OCI-LY3 (cell line): ENCODE measurements at regions not wholly inside any gene's neighbourhood (a gene's known extent, or its start where the extent isn't known, plus 50 kb on each side); places are given as distances from the start of the nearest gene placed in this dataset.

ENCODE experiments used
- H2AFZ ChIP-seq: fragments of 200-600, 300-600 bp; shearing (Covaris generic); 2 replicates; pipeline ENCODE4 v1.6.0; 2014; ENCODE audit warnings: antibody characterized with exemption, low read depth, low read length
- H3K27ac ChIP-seq: fragments of 200-600, 300-600 bp; sonication (generic); 2 replicates; pipeline ENCODE4 v1.5.1; 2014; ENCODE audit warnings: mild to moderate bottlenecking, low read length, moderate library complexity, mixed read lengths
- H3K27me3 ChIP-seq: fragments of 200-600, 300-600 bp; sonication (generic); 2 replicates; pipeline ENCODE4 v1.6.1; 2014; ENCODE audit warnings: low read depth, low read length, mixed read lengths
- H3K36me3 ChIP-seq: fragments of 200-600, 300-600 bp; sonication (generic); replicated peaks from 2 replicates; pipeline ENCODE3; 2014; ENCODE audit warnings: low read depth, low read length, mixed read lengths
- H3K4me1 ChIP-seq: fragments of 300-600, 200-600 bp; sonication (generic); 2 replicates; pipeline ENCODE4 v1.6.1; 2014; ENCODE audit warnings: low read length, mixed read lengths
- H3K4me2 ChIP-seq: fragments of 200-600, 300-600 bp; sonication (generic); 2 replicates; pipeline ENCODE4 v1.6.1; 2014; ENCODE audit warnings: low read length, mixed read lengths
- H3K4me3 ChIP-seq: fragments of 300-600, 200-600 bp; sonication (generic); 2 replicates; pipeline ENCODE4 v1.5.1; 2014; ENCODE audit warnings: antibody characterized with exemption, mild to moderate bottlenecking, low read length, moderate library complexity
- H3K79me2 ChIP-seq: fragments of 300-600, 200-600 bp; shearing (Covaris generic); 2 replicates; pipeline ENCODE4 v1.6.1; 2014; ENCODE audit warnings: mild to moderate bottlenecking, low read length, mixed read lengths
- H3K9ac ChIP-seq: fragments of 300-600, 200-600 bp; shearing (Covaris generic); 2 replicates; pipeline ENCODE4 v1.6.0; 2014; ENCODE audit warnings: mild to moderate bottlenecking, low read length, moderate library complexity
- H3K9me3 ChIP-seq: fragments of 200-600, 300-600 bp; shearing (Covaris generic); 2 replicates; pipeline ENCODE4 v1.6.1; 2014; ENCODE audit warnings: low read length, mixed read lengths; ENCODE audit not compliant: insufficient read depth
- H4K20me1 ChIP-seq: fragments of 200-600, 300-600 bp; sonication (generic); 2 replicates; pipeline ENCODE4 v1.6.1; 2016; ENCODE audit warnings: low read length, mixed read lengths; ENCODE audit not compliant: insufficient read depth
- CTCF ChIP-seq: fragments of 200-600, 300-600 bp; sonication (generic); IDR thresholded peaks from 2 replicates; pipeline ENCODE4 v1.5.1; 2014; ENCODE audit warnings: antibody characterized with exemption, low read length, low read depth
- EZH2phosphoT487 ChIP-seq: fragments of 200-600 bp; shearing (Covaris generic); IDR thresholded peaks from 2 replicates; pipeline ENCODE4 v1.6.1; 2018; ENCODE audit warnings: antibody characterized with exemption, mixed run types, low read depth

- Histone ChIP-seq H4K20me1 (no peaks in the 10 kb centered on the region), H3K27me3 (peaks cover 9% of the 10 kb centered on the region; the same call in 1 of the 2 replicates)
- TF ChIP-seq EZH2phosphoT487, result no peak
- no peak for TF ChIP-seq CTCF
Observed at GRCh38 chr1:24989082-24989481, 59.0 kb upstream of the RUNX3 start.

GRCh38 chr1:24988558-24988912 is 58.5 kb upstream of the RUNX3 start:
- Histone ChIP-seq H3K4me2 (peak overlapping the region; percentile 50), H4K20me1 (no peaks in the 10 kb centered on the region), H3K79me2 (no peaks in the 10 kb centered on the region), H3K9me3 (0 out of 2 replicates have a peak, but pooled peaks cover 5% of the 10 kb centered on the region), H3K27ac (peak overlapping the region; percentile 72), H3K36me3 (peaks cover 5% of the 10 kb centered on the region), H3K9ac (no peak overlapping the region), H2AFZ (no peak overlapping the region), H3K4me3 (no peak overlapping the region), H3K27me3 (peaks cover 9% of the 10 kb centered on the region; the same call in 1 of the 2 replicates), H3K4me1 (peaks cover 28% of the 10 kb centered on the region)
- TF ChIP-seq EZH2phosphoT487, result no peak
- no peak for TF ChIP-seq CTCF

More at GRCh38 chr1:24989082-24989481, 59.0 kb upstream of the RUNX3 start:
- Histone ChIP-seq H2AFZ (no peak overlapping the region), H3K4me2 (no peak overlapping the region), H3K36me3 (peaks cover 5% of the 10 kb centered on the region), H3K9me3 (0 out of 2 replicates have a peak, but pooled peaks cover 5% of the 10 kb centered on the region), H3K4me3 (no peak overlapping the region), H3K9ac (no peak overlapping the region), H3K79me2 (no peaks in the 10 kb centered on the region), H3K27ac (no peak overlapping the region), H3K4me1 (peaks cover 28% of the 10 kb centered on the region)

DNA sequence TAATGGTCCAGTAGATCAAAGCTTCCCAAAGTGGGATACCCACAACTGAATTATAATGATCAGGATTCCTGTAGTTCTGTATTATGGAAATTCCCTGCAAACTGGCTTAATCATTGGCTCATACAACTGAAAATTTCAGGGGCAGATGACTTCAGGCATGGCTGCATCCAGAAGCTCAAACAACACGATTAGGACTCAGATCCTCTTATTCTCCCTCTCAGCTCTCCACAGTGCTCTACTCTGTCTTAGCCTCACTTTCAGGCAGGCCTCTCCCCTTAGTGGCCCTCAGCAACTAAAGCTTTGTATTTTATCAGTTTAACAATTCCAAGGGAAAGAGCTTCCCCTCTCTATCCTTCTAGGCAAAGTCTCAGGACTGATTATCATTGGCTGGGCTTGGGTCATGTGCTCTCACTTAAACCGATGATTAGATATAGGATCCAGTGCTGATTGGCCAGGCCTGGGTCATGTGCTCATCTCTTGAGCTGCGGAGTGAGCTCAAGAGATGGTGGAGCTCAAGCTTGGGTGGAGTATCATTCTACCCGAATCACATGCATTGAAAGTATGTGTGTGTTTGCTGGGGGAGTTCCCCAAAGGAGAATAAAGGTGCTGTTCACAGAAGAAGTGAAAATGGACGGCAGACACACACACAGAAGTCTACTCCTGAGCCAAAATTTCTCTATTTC is 57.9 kb upstream of the RUNX3 start:
- Histone ChIP-seq H3K36me3 (peaks cover 5% of the 10 kb centered on the region), H3K9ac (no peak overlapping the region; the same call in 1 of the 2 replicates), H3K4me3 (peak overlapping the region; percentile 44), H3K9me3 (0 out of 2 replicates have a peak, but pooled peaks cover 5% of the 10 kb centered on the region), H3K4me1 (peaks cover 28% of the 10 kb centered on the region), H3K4me2 (peak overlapping the region; percentile 50), H3K27me3 (peaks cover 9% of the 10 kb centered on the region; the same call in 1 of the 2 replicates), H3K79me2 (no peaks in the 10 kb centered on the region), H4K20me1 (no peaks in the 10 kb centered on the region), H2AFZ (peak overlapping the region; percentile 64; the same call in 1 of the 2 replicates), H3K27ac (peak overlapping the region; percentile 72)
- TF ChIP-seq CTCF, result no peak
- no peak for TF ChIP-seq EZH2phosphoT487

DNA sequence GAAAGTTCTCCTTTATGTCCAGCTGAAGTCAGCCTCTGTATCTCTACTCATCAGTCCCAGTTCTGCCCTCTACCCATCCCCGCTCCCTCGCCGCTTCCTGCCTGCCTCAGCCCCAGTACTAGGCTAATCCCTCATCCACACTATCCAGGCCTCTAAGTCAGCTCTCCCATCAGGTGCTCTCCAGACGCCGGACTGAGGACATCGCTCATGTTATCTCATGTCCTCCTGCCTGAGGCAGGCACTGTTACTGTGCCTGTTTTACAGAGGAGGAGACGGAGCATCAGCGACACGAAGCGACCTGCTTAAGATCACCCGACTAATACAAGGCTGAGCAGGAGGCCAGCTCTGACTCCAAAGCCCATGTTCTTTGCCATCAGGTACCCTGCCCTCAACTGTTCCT is 57.3 kb upstream of the RUNX3 start:
- Histone ChIP-seq H3K4me1 (peaks cover 28% of the 10 kb centered on the region), H3K27me3 (peaks cover 9% of the 10 kb centered on the region; the same call in 1 of the 2 replicates), H3K9ac (no peak overlapping the region), H4K20me1 (no peaks in the 10 kb centered on the region), H3K27ac (peak overlapping the region; percentile 72), H3K79me2 (no peaks in the 10 kb centered on the region), H2AFZ (no peak overlapping the region), H3K4me2 (peak overlapping the region; percentile 50; the same call in 1 of the 2 replicates), H3K36me3 (peaks cover 5% of the 10 kb centered on the region), H3K9me3 (0 out of 2 replicates have a peak, but pooled peaks cover 5% of the 10 kb centered on the region), H3K4me3 (peak overlapping the region; percentile 44; the same call in 1 of the 2 replicates)
- no peak for TF ChIP-seq CTCF
- no peak for TF ChIP-seq EZH2phosphoT487
